ENCODE measurements at regions not wholly inside any gene's neighbourhood (a gene's known extent, or its start where the extent isn't known, plus 50 kb on each side); places are given as distances from the start of the nearest gene placed in this dataset.

DNA sequence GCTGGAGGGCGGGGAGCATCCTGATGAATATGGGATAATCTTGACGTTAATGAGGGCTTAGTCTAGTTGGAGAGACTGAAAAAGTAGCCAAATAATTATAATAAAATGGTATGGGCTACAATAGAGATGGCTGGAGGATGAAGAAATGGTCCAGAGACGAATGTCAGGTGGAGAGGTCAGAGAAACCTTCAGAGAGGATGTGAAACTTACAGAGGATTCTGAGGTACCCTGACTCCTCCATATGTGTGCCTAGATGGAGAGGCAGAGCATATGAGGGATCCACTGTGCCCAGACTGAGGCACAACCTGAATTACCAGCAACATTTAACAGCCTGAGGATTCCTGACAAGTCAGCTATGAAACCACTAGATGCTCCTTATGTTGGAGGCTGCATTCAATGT, 417.0 kb downstream of the ATP23 start:
- TF ChIP-seq CTCF (IDR thresholded peaks at IDR 0.05) (no peak), POLR2AphosphoS5 (IDR thresholded peaks at IDR 0.05) (no peak)

All from gastroesophageal sphincter (tissue), 3 donors.